ENCODE measurements at regions not wholly inside any gene's neighbourhood (a gene's known extent, or its start where the extent isn't known, plus 50 kb on each side); places are given as distances from the start of the nearest gene placed in this dataset.
"Not testable (repeated sequence)": the region's sequence is repeated elsewhere in the genome, so short reads cannot be mapped to it uniquely, and the experiment has no call there.

- H3K9me3 ChIP-seq (ENCODE audit: control insufficient read depth, low read length), result no peaks in the 10 kb centered on the region
- H3K4me1 ChIP-seq, result no peaks in the 10 kb centered on the region
- no peaks in the 10 kb centered on the region for H3K27me3 ChIP-seq (ENCODE audit: control insufficient read depth, insufficient read depth, low read length)
- no peak overlapping the region for H3K4me3 ChIP-seq (ENCODE audit: low read depth, low read length)
- no peaks in the 10 kb centered on the region for H3K79me2 ChIP-seq
- H3K4me2 ChIP-seq (ENCODE audit: low read length), result no peak overlapping the region
- H3K9ac ChIP-seq, result no peak overlapping the region
- H3K36me3 ChIP-seq (ENCODE audit: control insufficient read depth, insufficient read depth, low read length), result no peaks in the 10 kb centered on the region
- no peak for TF ChIP-seq CTCF (IDR thresholded peaks at IDR 0.05)
- no peak overlapping the region for H2AFZ ChIP-seq
- no peak overlapping the region for H3K27ac ChIP-seq
These were observed 54.4 kb upstream of the SEPTIN5 start for GRCh38 chr22:19659805-19660345.

GRCh38 chr22:19660583-19660982 is 53.7 kb upstream of the SEPTIN5 start:
- H3K9me3 ChIP-seq (ENCODE audit: control insufficient read depth, low read length); H3K27ac ChIP-seq; H3K4me3 ChIP-seq (ENCODE audit: low read depth, low read length); H3K36me3 ChIP-seq (ENCODE audit: control insufficient read depth, insufficient read depth, low read length); H2AFZ ChIP-seq; H3K9ac ChIP-seq; H3K4me2 ChIP-seq (ENCODE audit: low read length); H3K4me1 ChIP-seq; H3K27me3 ChIP-seq (ENCODE audit: control insufficient read depth, insufficient read depth, low read length); H3K79me2 ChIP-seq: not testable (repeated sequence)

- Histone ChIP-seq H3K4me2 (ENCODE audit: low read length) (no peak overlapping the region), H3K79me2 (no peaks in the 10 kb centered on the region), H3K27ac (no peak overlapping the region), H3K27me3 (ENCODE audit: control insufficient read depth, insufficient read depth, low read length) (no peaks in the 10 kb centered on the region), H3K9me3 (ENCODE audit: control insufficient read depth, low read length) (no peaks in the 10 kb centered on the region), H3K36me3 (ENCODE audit: control insufficient read depth, insufficient read depth, low read length) (no peaks in the 10 kb centered on the region), H3K9ac (no peak overlapping the region), H3K4me1 (peaks cover 4% of the 10 kb centered on the region), H2AFZ (no peak overlapping the region), H3K4me3 (ENCODE audit: low read depth, low read length) (no peak overlapping the region)
- TF ChIP-seq CTCF (IDR thresholded peaks at IDR 0.05), result no peak
These were observed 53.1 kb upstream of the SEPTIN5 start for GRCh38 chr22:19661156-19661555.

- H3K36me3 ChIP-seq (ENCODE audit: control insufficient read depth, insufficient read depth, low read length); H3K4me3 ChIP-seq (ENCODE audit: low read depth, low read length); H3K9ac ChIP-seq; H3K9me3 ChIP-seq (ENCODE audit: control insufficient read depth, low read length); H3K4me2 ChIP-seq (ENCODE audit: low read length); H3K27ac ChIP-seq; H3K27me3 ChIP-seq (ENCODE audit: control insufficient read depth, insufficient read depth, low read length); H3K79me2 ChIP-seq; H3K4me1 ChIP-seq; H2AFZ ChIP-seq: not testable (repeated sequence)
These were observed 52.1 kb upstream of the SEPTIN5 start for GRCh38 chr22:19662049-19662684.

GRCh38 chr22:19663286-19663815 is 51.0 kb upstream of the SEPTIN5 start:
- H3K4me3 ChIP-seq (ENCODE audit: low read depth, low read length), result no peak overlapping the region
- no peaks in the 10 kb centered on the region for H3K27me3 ChIP-seq (ENCODE audit: control insufficient read depth, insufficient read depth, low read length)
- no peaks in the 10 kb centered on the region for H3K79me2 ChIP-seq
- H3K4me1 ChIP-seq, result peaks cover 9% of the 10 kb centered on the region
- no peaks in the 10 kb centered on the region for H3K36me3 ChIP-seq (ENCODE audit: control insufficient read depth, insufficient read depth, low read length)
- no peak overlapping the region for H3K4me2 ChIP-seq (ENCODE audit: low read length)
- TF ChIP-seq CTCF (IDR thresholded peaks at IDR 0.05), result no peak
- H3K27ac ChIP-seq, result no peak overlapping the region
- no peak overlapping the region for H2AFZ ChIP-seq
- H3K9ac ChIP-seq, result no peak overlapping the region
- no peaks in the 10 kb centered on the region for H3K9me3 ChIP-seq (ENCODE audit: control insufficient read depth, low read length)

Data from parathyroid adenoma (tissue), 2 donors.